ENCODE measurements at regions not wholly inside any gene's neighbourhood (a gene's known extent, or its start where the extent isn't known, plus 50 kb on each side); places are given as distances from the start of the nearest gene placed in this dataset.

DNA sequence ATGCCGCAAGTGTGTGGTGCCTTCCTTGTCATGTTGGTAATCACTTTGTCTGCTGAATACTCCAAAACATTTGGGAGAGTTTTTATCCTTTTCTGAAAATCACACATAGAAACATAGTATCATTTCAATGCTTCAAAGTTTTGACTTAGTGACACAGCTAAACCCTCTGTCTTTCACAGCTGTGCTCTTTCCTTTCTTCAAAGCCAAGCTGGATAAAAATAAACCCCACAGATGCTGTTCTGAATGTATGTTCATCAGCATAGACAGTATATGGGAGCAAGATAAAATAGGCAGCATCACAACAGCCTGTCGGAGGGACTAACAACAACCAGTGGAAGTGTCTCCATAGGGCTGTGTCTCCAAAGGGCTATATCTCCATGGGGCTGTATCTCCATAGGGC lies 331.3 kb upstream of the DCC start:
- no peak for DNase-seq (ENCODE audit: low read depth in 2 of 2, low spot score in 1 of 2)

DNA sequence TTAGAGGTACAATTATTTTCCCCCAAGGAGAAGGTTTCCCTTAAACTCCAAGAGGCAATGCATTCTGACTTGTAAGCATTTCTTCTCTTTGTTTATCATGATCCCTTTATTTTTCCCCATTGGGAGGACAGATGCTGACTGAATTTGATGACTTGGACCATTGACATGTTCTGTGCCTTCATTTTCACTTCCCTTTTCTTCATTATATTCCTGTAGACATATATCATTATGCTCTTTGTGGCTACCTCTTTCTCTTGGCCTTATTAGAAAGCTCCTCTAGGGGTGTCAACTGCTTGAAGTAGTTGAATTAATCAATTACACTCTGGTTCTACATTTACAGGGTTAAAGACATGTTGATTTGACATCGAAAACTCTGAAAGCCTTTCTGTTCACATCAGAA lies 330.0 kb upstream of the DCC start:
- no peak for DNase-seq (ENCODE audit: low read depth in 2 of 2, low spot score in 1 of 2)

- DNase-seq (ENCODE audit: low read depth in 2 of 2, low spot score in 1 of 2) = no peak
These were observed 293.9 kb upstream of the DCC start for GRCh38 chr18:52045946-52046675.

DNA sequence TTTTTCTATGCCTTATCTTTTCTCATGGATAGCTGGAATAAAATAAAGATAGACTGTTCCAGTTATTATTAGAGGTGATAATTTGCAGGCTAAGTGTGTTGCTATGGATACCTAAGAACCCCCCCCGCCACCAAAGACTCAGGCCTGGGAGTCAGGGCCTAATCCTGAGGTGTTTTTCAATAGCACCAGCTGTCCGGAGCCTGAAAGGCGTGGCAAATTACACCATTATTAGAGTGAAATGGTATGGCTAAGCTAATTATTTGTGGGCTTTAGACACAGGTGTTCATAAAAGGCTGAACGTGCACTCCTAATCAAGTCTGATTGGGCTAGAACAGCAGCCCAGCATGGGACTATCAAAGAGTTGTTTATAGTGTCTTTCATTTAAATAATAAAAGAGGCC lies 293.2 kb upstream of the DCC start:
- DNase-seq (ENCODE audit: low read depth in 2 of 2, low spot score in 1 of 2) = no peak

DNA sequence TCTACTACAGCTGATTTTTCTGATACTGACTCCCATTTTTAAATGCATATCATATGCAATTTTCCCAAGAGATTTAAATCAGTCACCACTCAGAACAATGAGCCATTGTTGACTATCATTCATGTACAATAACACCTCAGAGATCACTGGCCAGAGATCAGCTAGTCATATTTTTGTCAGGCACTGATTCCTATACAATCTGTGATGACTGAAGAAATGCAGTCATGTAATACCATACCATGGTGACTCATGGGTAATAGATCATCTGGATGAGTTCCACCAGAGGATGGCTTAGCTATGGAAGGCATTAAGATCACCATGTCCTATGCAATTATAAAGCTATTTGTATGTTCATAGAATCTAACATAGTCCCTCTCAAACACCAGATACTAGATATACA lies 285.7 kb upstream of the DCC start:
- no peak for DNase-seq (ENCODE audit: low read depth in 2 of 2, low spot score in 1 of 2)

DNA sequence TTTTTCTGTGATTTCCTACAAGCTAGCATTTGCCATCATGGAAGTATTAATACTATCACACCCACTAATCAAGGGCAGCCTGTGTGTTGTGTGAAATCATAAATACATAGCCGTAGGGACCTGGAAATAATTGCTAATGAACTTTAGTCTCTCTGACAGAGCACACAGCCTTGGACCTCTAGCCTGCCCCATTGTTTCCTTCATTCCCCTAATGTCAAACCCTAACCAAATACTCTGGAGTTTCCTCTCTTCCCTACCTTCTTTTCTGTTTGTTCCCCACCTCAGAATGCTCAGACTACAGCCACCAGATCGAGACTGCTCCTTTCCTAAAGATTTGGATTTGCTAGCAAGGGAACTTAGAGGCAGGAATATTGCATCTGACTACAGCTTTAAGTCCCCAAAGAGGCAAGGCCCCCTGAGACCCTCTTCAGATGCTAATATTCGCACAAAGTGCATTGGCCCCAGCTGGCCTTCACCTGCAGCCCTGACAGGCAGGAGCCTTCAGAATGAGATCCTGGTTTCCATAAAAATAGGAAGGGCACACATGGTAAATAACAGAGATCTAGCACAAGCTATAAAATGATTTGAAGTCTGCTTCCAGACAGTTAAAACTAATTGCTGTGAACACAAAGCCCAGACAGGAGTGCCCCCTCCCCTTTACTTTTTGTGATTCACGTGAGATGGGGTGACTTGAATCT lies 279.2 kb upstream of the DCC start:
- DNase-seq (ENCODE audit: low read depth in 2 of 2, low spot score in 1 of 2) = no peak

DNA sequence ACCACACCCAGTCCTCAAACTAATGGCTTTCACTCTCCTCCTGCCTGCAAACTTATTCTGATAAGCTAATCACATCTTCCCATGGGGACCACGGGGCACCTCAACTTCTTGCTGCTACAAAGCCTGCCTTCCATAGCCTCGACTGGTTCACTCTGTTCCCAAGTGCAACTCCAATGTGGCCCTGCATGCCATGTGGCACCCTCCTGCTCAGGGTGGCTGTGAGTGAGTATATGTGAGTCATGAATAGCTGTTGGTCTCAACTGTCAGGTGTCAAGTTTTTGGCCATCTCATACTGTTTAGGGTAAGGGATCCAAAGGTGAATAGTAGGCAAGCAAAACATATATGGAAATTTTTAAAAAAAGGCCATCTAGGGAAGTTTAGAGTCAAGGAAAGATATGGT lies 276.1 kb upstream of the DCC start:
- DNase-seq (ENCODE audit: low read depth in 2 of 2, low spot score in 1 of 2) = no peak

GRCh38 chr18:52069201-52069600 lies 270.8 kb upstream of the DCC start:
- no peak for DNase-seq (ENCODE audit: low read depth in 2 of 2, low spot score in 1 of 2)

- no peak for DNase-seq (ENCODE audit: low read depth in 2 of 2, low spot score in 1 of 2)
These were observed 269.7 kb upstream of the DCC start for GRCh38 chr18:52070291-52070756.

DNA sequence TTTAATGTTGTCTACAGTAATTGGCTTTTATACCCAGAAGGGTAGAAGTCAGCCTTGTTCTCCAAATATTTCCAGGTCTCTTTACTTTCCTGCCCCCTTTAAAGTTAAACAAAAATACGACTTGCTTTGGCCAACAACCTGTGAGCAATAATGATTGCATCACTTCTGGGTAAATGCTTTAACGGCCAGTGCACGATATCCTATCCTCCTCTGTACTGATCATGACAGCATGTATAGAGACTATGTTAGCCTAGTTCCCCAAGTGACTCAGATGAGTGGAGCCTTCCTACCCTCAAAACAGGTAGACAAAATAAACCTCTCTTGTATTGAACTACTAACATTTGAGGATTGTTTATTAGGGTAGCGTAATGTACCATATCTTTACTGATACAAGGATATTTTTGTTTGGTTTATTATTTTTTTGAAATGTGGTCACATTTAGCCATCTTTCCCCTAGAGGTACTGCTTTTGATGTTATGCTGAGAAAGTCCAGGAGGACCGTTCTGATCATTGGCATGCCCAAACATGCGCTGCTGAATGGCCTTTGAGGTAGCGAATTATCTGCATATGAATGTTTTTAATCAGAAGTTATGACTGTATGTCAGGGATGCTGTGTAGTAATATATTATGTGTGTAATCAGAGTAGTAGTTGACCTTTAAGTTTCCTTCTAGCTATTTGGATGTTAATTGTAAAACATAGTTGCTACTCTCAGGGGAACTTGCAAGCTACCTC lies 262.6 kb upstream of the DCC start:
- DNase-seq (ENCODE audit: low read depth in 2 of 2, low spot score in 1 of 2) = no peak

DNA sequence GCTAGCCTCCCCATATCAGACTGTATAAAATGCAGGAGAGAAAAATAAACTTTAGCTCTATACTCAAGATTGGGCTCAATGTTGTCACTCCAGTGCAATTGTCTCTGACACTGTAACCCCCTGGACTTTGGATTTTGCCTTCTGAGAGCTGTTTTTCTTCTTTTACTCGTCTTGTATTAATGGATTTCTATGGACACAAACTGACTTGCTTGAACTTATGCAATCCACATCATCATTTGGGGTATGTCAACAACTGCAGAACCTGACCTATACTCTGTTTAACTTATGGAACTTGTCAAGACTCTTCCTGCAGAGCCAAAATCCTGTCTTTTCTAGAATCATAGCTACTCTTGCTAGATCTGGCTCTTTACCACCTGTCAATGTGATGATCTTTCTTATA lies 257.8 kb upstream of the DCC start:
- DNase-seq (ENCODE audit: low read depth in 2 of 2, low spot score in 1 of 2) = no peak

- no peak for DNase-seq (ENCODE audit: low read depth in 2 of 2, low spot score in 1 of 2)
These were observed 252.9 kb upstream of the DCC start for GRCh38 chr18:52087140-52087539.

DNA sequence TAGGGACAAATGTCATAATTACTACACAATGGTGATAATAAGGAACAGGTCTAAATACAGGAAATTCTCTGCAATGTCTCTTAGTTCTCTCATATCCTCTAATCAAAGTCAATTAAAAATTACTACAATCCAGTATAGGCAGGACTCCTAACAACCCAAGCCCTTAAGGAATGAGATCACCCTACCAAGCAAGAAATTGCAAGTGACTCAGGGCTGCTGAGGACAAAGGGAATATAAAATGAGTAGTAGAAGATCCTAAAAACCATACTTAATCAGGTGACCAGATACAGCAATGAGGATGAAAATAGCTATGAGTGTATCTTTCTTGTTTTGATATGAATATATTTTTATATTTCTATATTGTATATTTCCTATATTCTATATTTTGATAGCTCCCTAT lies 250.0 kb upstream of the DCC start:
- DNase-seq (ENCODE audit: low read depth in 2 of 2, low spot score in 1 of 2) = no peak

GRCh38 chr18:52093171-52093570 lies 246.8 kb upstream of the DCC start:
- DNase-seq (ENCODE audit: low read depth in 2 of 2, low spot score in 1 of 2) = no peak

GRCh38 chr18:52118684-52119083 lies 221.3 kb upstream of the DCC start:
- no peak for DNase-seq (ENCODE audit: low read depth in 2 of 2, low spot score in 1 of 2)

DNA sequence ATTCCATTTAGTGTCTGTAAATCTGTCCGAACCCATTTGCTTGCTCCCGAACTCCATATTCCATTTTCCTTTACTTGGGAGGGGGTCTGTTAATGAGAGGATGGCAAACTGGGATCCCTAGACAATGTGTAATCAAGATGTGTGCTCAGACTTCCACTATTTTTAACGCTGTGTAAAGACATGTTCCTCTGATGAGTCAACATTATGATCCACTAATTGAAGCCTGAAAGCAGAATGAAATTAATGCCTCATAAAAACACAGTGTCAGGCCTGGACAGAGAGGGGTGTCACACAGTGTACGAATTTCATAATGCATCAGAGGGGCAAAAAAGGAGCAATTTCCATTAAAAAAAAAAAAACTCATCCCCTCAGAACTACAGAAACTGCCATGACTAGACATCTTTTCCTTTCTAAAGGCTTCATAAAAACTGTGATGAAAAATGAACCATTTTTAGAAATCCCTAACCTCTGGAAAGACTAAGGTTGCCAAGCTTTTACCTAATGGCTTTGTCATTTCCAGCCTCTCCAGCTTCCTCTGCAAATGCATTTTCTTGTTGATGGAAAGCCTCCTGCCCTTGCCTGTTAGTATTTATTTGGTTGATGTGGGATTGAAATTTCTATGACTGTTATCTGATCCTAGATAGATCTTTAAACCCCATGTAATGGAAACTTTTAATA lies 209.2 kb upstream of the DCC start:
- DNase-seq (ENCODE audit: low read depth in 2 of 2, low spot score in 1 of 2) = no peak

DNA sequence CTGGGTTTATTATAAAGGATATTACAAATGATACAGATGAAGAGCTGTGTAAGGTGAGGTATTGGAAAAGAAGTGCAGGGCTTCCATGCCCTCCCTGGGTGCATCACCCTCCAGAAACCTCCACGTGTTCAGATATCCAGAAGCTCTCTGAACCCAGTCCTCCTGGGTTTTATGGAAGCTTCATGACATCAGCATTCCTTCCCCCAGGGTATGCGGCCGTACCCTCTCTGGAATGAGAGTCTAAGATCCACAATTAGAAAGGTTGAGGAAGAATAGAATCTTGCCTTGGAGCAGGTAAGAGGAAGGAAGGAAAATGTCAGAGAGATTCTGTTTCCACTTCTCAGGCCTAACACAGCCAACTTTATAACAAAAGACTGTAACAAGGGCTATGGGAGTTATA lies 208.2 kb upstream of the DCC start:
- DNase-seq (ENCODE audit: low read depth in 2 of 2, low spot score in 1 of 2) = no peak

GRCh38 chr18:52136532-52136931 lies 203.5 kb upstream of the DCC start:
- DNase-seq (ENCODE audit: low read depth in 2 of 2, low spot score in 1 of 2) = no peak

DNA sequence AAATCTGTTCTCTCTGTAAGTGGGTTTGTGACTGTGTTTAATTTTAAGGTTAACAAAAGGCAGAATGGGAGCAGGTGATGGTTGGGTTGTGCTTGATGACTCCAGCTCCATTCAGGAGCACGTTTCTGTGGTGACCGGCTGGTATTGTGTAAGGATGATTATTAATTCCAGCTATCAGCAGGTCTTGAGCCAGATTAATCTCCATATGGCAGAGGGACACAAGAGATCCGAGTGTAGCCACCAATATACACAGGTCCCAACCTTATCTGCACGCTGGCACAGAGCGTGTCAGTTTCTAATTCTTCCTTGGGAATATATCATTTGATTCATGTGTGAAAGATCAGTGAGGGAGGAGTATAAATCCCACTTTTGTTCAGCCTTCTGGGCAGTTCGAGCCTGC lies 199.0 kb upstream of the DCC start:
- DNase-seq (ENCODE audit: low read depth in 2 of 2, low spot score in 1 of 2) = no peak

- no peak for DNase-seq (ENCODE audit: low read depth in 2 of 2, low spot score in 1 of 2)
These were observed 189.9 kb upstream of the DCC start for GRCh38 chr18:52150050-52150449.

DNA sequence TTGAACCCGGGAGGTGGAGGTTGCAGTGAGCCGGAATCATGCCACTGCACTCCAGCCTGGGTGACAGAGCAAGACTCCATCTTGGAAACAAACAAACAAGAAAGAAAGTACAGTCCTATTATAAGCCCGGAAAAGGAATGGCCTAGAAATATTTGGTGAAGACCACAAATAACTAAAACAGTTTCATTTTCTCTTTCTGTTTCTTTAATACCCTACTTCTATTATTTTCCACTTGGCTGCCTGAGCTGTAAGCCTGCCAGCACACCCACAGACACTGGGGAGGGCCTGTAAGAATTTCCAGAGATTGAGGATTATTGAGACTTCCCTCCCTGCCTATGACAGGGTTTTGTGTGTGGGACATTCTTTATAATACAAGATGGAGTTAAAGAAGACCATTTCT lies 188.0 kb upstream of the DCC start:
- no peak for DNase-seq (ENCODE audit: low read depth in 2 of 2, low spot score in 1 of 2)

DNA sequence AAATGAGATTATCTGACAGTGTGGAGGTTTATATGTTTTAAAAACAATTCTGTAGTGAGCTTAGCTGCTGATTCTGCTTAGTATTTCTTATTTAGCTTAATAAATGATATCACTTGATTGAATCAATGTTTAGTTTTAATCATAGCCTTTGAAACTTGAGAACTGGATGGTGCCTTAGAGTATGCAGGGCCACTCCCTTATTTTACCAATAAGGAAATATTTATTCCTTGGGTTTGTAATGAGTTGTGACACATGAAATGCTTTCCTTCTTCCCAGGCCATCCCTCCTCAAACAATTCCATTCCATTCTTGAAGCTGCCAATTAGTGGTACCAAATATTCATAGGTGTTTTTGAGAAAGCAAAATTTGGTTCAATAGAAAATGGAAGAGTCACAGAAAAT lies 183.8 kb upstream of the DCC start:
- DNase-seq (ENCODE audit: low read depth in 2 of 2, low spot score in 1 of 2) = no peak

Data from stimulated activated CD8-positive, alpha-beta memory T cell treated with anti-CD3 and anti-CD28 coated beads, Interleukin-4, amount 100 ng/mL, for 1 hour (primary cell).